NCI-H146 treated with DMSO at 0.1 percent for 48 hours (cell line): ENCODE measurements at regions not wholly inside any gene's neighbourhood (a gene's known extent, or its start where the extent isn't known, plus 50 kb on each side); places are given as distances from the start of the nearest gene placed in this dataset.
"Not testable (repeated sequence)": the region's sequence is repeated elsewhere in the genome, so short reads cannot be mapped to it uniquely, and the experiment has no call there.

ENCODE experiments used
- DNase-seq: peaks from one replicate; lab custom pipeline; 2025; ENCODE audit not compliant: unreplicated experiment; lab: John Stamatoyannopoulos, UW

DNA sequence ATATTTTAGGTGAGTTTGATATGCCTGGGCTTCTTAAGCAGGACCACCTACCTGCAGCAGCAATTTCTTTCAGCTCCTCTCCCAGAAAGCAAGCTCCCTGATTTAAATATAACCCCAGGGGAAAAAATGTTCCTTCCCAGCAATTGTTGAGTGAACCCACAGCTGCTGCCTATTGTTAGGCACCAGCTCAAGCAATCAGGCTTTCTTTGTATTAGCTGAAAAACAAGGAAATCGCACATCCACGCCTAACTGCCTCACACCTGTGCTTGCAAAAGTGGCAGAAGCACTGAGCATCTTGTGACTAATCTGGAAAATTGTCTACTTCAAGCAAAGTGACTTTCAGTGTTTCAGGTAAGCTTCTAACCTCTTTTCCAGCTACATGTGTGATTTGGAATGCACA, 432.2 kb downstream of the SMARCA1 start:
- peak; percentile 71 for DNase-seq

DNA sequence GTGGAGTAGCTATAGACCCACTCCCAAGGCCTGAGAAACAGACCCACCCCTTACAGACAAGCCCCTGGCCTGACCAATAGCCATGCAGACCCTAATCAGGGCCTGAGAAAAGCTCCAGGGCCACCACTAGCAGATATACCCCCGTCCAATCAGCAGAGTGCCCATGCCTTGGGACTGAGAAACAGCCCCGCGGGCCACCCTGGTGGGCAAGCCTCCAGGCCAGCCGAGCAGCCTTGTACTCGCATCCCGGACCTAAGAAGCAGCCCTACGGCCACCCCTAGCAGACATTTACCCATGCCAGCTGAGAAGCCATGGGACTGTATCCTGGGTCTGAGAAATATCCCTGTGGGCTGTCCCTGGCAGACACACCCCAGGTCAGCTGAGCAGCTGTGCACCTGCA, 436.5 kb downstream of the SMARCA1 start:
- no peak for DNase-seq

DNA sequence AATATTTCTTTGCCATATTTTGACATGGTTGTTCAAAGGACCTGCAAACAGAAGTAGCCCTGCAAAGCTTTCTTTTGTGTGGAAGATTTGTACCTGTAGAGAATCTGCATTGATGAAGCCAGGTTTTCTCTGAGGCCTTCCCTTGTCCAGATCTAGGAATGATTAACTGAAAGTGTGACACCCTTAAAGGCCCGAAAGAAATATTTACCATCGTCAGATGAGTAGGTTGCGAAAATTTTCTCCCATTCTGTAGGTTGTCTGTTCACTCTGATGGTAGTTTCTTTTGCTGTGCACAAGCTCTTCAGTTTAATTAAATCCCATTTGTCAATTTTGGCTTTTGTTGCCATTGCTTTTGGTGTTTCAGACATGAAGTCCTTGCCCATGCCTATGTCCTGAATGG, 439.0 kb downstream of the SMARCA1 start:
- not testable (repeated sequence) for DNase-seq

DNA sequence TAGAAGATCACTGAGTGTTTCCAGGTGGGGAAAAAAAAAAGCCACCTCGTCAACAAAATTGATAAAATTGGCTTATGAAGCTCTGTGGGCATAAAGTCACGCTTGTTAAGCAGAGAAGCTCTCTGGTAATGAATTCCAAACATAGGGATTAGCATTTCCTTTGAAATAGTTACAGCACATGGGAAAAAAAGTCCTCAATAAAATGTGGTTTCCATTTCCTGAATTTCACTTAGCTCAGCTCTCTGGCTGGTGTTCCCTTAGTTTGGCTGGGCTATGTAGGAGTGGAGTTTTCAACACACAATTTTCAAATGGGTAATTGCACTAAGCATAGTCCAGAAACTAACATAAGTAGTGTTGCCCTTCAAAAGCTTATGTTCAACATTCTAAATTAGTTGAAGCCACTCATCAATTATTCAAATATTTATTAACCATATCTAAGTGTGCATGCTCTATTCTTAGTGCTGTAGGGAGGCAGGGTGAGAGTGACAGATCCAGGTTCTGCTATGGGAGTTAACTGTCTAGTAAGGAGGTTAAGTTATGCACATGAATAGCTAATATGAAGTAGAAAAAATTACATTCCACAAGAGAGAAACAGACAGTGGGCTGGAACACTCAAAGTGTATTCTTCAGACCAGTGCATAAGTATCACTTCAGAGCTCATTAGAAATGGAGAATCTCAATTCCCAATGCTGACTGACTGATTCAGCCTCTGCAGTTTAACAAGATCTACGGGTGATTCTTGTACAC, 445.7 kb downstream of the SMARCA1 start:
- DNase-seq, result no peak

DNA sequence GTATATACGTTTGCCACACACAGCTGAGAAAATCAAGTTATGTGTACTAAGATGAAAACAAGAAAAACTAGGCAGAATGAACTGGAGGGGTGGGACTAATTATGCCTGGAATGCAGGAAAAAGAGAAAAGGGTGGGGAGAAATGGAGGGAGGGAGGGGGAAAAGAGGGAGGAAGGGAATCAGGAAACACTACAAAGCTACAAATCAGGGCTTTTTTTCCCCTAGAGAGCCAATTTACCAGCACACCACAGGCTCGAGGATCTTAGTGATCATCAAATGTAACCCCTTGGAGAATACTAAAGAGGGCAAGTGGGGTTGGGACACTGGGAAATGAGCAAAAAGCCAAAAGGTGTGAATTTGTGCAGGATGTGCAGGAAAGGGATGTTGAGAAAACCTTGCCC, 451.9 kb downstream of the SMARCA1 start:
- no peak for DNase-seq

DNA sequence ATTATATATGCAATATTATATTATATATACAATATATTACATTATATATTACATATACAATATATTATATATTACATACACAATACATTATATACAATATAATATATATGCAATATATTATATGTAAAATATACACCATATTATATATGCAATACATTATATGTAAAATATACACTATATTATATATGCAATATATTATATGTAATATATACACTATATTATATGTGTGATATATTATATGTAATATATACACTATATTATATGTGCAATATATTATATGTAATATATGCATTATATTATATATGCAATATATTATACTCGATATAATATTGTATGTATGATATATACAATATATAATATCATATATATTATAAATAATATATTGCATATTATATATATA, 457.4 kb downstream of the SMARCA1 start:
- no peak for DNase-seq

DNA sequence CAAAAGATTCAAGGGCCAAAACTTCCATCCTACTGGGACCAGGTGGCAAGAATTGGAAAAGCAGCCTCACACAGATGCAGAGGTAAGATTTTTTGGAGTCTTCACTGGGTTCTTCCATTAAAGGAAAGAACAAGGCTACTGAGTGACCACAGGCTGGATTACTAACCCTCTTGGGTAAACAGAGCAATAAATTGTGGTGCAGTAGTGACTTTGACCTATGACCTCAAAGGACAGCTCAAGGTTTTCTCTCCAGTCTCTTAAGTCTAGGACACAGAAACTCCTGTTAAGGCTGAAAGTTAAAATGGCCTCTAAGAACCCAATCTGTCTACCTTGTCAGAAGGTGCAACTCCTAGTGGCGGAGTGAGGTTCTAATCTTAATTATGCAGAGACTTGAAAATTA, 464.9 kb downstream of the SMARCA1 start:
- no peak for DNase-seq

DNA sequence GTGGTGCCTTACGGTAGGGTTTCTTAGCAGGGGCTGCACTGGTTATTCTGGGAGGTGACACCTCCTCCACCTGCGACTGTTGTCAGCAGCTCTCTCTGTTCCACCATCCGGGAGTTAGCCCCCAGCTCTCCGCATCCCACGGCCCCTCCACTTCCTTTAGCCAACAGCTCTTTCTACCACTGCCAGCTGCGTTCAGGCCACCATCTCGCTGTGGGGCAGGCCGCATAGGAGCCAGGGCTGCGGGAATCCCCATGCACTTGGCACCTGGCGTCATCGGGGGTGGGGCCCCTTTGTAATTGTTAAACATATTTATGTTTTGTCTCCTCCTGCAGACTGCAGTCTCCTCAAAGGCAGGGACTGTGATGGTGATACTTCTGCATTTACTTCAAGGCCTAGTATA, 480.2 kb downstream of the SMARCA1 start:
- DNase-seq, result no peak

DNA sequence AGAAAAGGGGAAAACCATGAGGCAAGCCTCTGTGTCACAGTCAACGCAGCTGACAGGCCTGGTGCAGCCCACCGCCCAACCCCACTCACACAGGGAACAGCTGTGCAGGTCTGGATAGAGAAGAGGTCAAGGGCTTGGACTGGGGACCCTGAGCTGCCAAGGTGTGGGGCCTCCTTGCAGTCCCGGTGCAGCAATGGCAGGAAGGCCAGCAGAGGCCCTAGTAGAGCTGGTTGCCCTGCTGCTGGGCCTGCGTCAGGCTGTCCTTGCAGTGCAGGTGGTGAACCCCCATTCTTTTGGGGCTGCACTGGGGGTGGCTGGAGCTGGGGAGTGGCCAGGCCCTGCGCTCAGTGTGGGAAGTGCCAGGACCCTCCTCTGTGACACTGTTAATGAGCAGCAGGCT, 482.0 kb downstream of the SMARCA1 start:
- no peak for DNase-seq

DNA sequence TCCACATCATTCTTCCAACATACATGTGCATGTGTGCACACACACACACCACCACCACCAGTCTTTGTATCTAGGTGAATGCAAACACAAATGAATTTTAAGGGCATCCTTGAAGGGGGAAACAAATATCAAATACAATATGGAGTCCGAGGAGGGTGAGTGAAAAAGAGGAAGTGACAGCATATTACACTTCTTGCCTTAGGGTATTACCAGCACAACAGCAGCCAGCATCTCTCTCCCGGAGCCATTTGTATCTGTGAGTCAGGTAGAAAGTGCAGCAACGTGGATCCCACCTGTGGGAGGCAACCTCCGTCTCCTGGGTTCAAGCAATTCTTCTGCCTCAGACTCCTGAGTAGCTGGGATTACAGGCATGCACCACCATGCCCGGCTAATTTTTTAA, 483.2 kb downstream of the SMARCA1 start:
- DNase-seq, result no peak

DNA sequence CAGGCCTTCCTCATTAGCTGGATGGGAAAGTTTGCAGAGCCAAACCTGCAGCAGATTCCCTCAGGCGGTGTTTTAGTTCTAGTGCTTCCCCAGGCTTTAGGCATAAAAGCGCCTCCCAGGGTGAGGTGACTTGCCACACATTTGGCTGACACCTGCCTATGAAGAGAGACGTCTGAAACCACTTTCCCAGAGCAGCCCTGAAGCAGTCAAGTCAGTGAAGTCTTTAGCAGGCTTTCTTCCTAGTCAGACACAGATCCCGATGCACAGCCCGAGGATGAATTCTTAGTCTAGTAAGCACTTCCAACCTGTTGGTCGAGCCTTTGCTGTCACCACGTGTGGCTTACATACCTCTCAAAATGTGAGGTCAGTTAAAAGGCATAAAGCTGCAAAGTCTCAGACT, 484.1 kb downstream of the SMARCA1 start:
- peak; percentile 64 for DNase-seq

DNA sequence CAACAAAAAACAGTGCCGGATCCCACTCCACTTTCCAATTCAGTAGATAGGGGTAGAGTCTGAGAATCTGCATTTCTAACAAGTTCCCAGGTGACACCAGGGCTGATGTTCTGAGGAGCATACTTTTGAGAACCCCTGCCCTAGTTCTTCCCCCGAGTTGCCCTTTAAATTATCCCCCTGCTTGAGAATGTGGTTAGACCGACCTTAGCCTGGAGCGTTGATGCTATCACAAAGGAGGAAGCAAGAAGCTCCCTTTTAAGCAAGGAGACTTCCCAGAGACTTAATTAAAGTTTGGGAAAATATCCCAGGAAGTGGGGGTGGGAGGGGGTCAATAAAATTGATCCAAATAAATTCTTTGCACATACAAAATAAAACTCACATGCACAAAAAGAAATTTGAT, 485.9 kb downstream of the SMARCA1 start:
- DNase-seq, result no peak

DNA sequence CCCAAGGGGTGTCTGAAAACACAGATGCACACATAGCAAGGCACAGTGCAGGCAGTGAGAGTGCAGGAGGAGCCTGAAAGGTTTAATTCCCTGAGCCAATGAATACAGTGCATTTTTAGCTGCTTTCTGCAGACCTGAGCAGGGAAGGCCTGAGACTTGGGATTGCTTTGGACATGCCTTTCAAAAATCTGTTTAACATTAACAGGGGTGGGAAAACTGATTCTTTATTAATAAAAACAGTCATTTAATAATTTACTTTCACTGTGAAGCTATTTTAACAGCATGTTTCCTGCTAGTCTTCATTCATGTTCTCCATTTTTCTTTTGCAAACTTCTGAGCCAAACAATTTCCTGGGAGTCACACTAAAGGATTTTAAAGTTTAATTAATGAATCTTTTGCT, 488.1 kb downstream of the SMARCA1 start:
- DNase-seq, result no peak

DNA sequence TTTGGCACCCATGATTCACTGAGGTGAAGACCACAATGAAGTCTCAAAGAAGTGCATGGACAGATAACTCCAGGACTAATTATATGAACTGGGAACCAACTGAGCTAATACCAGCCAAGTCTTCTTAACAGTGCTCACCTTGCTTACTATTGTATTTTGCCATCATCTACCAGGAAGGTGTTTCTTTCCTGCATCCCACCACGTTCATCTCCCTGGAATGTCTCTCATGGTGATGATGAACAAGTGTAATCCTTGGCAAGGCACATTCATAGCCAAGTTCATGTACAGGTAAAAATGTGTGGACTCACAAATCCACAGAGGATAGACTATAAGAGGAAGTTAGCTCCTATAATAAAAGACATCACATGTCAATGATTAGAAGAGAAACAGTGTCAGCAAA, 489.1 kb downstream of the SMARCA1 start:
- DNase-seq, result no peak

DNA sequence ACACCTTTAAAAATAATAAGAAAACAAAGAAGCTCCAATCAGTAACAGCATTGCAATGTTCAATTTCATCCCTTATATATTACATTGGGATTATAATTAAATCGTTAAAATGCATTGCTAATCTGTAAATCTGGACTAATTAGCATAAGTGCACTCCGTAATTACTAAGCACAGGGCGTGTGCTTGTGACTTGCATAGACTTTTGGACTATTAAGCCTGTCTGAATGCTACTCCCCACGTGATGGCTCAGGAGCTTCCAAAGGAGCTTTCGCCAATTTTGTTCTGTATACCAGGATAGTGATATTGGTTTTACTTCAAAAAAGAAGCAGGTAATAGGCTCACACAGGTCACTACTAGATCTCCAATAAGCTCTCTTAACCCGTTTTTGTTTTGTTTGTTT, 497.1 kb downstream of the SMARCA1 start:
- no peak for DNase-seq

DNA sequence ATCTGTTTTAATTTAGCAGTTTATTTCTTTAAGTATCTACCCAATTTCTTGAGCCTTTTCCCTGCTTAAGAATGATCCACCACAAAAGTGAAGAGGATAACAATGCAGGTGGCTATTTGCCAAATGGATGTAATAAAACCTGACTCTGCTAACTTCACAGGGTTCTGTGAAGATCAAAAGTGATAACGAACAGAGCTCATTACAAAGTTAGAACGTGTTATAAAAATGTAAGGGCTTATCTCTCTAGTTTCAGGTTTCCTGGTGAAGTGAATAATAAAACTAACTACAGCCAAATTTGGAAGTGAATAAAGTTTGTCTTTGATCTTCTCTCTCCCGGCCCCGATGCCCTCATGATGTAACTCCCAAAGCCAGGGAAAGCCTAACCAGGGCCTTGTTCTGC, 497.9 kb downstream of the SMARCA1 start:
- DNase-seq, result no peak

DNA sequence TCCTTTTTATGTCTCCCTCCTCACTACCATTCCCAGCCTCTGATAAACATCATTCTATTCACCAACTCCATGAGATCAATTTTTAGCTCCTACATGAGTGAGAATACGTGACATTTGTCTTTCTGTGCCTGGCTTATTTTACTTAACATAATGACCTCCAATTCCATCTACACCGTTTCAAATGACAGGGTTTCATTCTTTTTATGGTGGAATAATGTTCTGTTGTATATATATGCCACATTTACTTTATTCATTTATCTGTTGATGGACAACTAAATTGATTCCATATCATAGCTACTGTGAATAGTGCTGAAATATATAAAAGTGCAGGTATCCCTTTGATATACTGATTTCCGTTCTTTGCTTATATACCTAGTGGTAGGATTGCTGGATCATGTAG, 503.9 kb downstream of the SMARCA1 start:
- DNase-seq, result no peak

DNA sequence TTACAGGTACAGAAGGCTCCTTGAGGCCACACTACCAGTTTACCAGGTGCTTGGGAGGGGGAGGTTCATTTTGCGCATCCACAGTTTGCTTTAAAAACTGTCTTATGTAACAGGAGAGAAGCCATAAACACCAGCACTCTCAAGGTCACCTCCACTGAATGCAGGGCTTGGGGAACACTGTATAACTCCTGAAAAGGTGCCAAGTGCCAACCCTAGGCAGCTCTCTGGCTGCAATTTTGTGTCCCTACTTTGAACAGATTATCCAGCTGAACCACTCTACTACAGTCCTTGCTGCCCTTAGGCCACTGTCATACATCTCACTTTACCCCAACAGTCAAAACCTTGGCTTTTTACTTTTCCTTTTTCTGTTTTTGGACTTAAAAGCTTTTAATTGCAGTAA, 507.9 kb downstream of the SMARCA1 start:
- DNase-seq, result no peak

DNA sequence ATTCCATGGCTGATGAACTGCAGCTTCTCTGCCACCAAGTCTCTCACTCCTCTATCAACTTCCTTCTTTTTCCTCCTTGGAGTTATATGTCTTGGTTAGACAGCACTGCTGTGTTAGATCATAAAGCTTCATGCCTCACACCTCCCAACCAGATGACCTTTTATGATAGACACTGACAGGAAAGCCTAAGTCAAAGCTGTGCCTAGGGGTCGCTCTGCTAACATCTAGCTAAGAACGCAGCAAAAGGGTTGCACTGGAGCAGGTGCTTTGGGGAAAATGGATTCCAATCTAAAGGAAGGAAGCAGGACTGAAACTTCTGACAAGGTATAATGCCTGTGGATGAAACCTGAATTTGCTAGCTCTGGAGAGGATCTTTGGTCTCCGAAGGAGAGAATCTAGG, 509.7 kb downstream of the SMARCA1 start:
- no peak for DNase-seq

DNA sequence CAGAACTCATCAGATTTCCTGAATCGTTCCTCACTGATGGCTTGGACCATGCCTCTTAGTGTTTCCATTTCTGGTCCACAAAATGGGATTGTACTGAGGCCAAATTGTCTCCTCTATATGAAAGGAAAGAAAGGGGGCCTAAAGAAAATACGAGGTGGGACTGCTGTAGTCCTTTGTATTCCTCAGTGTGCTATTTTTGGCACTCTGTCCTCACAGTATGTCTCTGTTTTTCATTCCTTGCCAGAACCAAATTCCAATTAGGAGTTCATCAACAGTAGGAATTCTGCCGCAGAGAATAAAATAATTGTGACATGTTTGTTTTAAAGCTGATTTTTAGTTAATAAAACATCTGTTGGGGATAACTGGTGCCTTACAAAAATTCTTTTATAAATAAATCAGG, 515.7 kb downstream of the SMARCA1 start:
- no peak for DNase-seq

DNA sequence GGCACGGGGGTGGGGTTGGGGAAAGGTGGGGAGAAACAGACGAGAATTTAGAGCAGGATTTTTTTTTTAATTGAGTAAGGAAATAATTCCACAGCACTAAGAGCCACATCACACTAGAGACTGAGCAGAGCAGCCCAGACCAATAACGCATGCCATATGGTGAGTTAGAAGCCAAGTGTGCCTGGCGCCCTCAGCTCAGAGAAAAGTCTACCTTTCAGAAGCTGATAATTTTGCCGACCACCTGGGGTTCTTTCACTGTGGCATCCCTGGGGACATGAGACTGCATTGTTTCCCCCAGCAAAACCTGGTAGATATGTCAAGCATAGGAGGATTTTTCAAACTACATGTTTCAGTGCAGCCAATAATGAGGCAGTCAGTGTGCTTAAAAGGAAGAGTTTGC, 516.8 kb downstream of the SMARCA1 start:
- DNase-seq, result peak; percentile 20

DNA sequence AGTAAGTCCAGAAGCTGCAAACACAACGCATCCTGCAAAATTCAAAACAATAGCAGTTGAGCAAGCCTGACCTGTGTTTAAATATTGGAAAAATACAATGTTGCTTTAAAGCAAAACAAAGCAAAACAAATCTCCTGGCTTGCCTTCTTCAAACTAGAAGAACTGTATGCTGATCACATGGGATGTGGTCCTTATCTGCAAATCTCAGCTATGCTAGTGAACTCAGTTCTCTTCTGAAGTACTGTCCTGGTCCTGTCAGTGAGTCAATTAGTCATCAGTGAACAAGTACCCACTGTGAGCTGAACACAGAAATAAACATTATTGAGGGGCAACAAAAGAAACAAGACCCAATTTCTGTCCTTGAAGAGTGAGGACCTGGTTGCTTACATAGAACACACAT, 522.5 kb downstream of the SMARCA1 start:
- DNase-seq, result no peak

DNA sequence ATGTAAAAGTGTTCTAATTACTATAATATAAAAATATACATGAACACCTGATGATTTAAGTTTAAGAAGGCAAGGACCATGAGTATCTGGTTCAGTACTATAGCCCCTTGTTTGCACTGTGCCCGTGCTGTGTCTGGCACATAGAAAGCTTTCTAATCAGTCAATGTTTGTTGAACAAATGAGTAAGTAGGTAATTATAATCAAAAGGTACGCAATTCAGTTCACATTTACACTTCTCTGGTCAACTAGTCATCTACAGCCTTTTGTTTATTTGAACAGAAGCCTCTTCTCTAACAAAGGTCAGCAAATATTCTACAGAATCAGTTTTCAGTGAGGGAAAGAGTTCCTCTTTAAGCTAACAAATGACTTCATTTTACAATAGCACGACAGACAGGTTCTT, 523.3 kb downstream of the SMARCA1 start:
- peak; percentile 92 for DNase-seq
